Adrenal gland (tissue), 9 donors: ENCODE measurements at regions not wholly inside any gene's neighbourhood (a gene's known extent, or its start where the extent isn't known, plus 50 kb on each side); places are given as distances from the start of the nearest gene placed in this dataset.

Experiments used
- DNase-seq, 7 donors: peaks; one replicate each; pipeline ENCODE4 v3.0.0-alpha.2; 2019 to 2020
- H3K27ac ChIP-seq, 5 donors: fragments of 200-600 bp; sonication (generic) in 4 of 5; 1 replicate in 3 of 5; 2 replicates in 2 of 5; pipeline versions ENCODE4 v1.5.1 to v1.8.0; 2016 to 2020; ENCODE audit warnings: mild to moderate bottlenecking in 1 of 5
- H3K27me3 ChIP-seq: fragments of 200-600 bp; 2 replicates; pipeline ENCODE4 v1.8.0; 2021
- H3K36me3 ChIP-seq, 2 donors: fragments of 200-600 bp; replicated peaks in 1 of 2; 1 replicate in 1 of 2; 2 replicates in 1 of 2; pipeline versions ENCODE4 v1.5.1 to v1.8.0; 2018 to 2022
- H3K4me1 ChIP-seq, 2 donors: fragments of 200-600 bp; replicated peaks in 1 of 2; 1 replicate in 1 of 2; 2 replicates in 1 of 2; pipeline versions ENCODE4 v1.5.1 to v1.8.0; 2018 to 2021
- H3K4me3 ChIP-seq, 4 donors: fragments of 200-600 bp; sonication (generic) in 3 of 4; one replicate each; pipeline ENCODE4 v1.5.1; 2016 to 2018
- H3K9me3 ChIP-seq, 3 donors: fragments of 200-600 bp; sonication (generic) in 1 of 3; replicated peaks in 1 of 3; 1 replicate in 2 of 3; 2 replicates in 1 of 3; pipeline versions ENCODE4 v1.5.1 to v1.8.0; 2016 to 2021
- POLR2A ChIP-seq, 2 donors: fragments of 450-650 bp; IDR thresholded peaks; one replicate each; pipeline ENCODE4 v1.6.1; 2017; ENCODE audit warnings: antibody characterized with exemption in 2 of 2, mild to moderate bottlenecking in 2 of 2, moderate library complexity in 1 of 2
- WGBS, 4 donors: extraction: QIAGEN DNeasy Blood & Tissue Kit in 2 of 4; methylation state at CpG; one replicate each; pipeline versions ENCODE4 v1.1.5 to v1.1.7; 2013 to 2017; 5-methylcytosine and 5-hydroxymethylcytosine counted together
- intact Hi-C, 2 donors: fragments of 100-400 bp; cut with DNase I; formaldehyde crosslinking; loops; one replicate each; pipeline versions ENCODE4 v1.14.1 to v1.15.0; 2022 to 2023
- TF ChIP-seq, protein P1 (sequence below), 6 experiments: fragments of 450-650 bp in 4 of 6; fragments of 200-600 bp in 2 of 6; sonication (generic) in 1 of 6; IDR thresholded peaks; 1 replicate in 5 of 6; 2 replicates in 1 of 6; pipeline versions ENCODE4 v1.5.1 to v1.8.0; 2016 to 2021; ENCODE audit warnings: antibody characterized with exemption in 6 of 6, mild to moderate bottlenecking in 2 of 6, moderate library complexity in 1 of 6
- donor health status: healthy with polysubstance abuse.
- donor health status: Bipolar disorder and iron deficiency.
- donor health status: DM: yes; HTN: yes; CAD: no.
- donor health status: DM: no; HTN: no; CAD: no.
- donor health status: DM: no; HTN: no; CAD: no.

DNA sequence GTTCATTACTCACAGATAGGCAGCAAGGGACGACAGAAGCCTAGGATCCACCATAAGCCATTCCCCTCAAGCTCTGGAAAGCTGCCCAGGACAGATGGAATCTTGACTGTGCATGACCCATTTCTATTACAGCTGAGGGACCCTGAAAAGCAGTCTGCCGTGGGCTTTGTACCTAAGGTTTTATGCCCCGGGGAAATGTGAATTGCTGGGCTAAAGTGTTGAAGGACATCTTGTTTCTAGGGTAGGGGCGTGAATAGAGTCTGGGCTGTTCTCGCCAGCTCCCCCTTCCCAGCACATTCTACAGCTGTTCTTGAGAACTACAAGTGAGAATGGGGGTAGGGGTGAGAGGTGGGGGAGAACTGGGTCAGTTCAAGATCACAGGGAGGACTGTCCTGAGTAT lies 53.6 kb upstream of the TMTC4 start:
- intact Hi-C loops = no loop called here
- no peak for DNase-seq
- Histone ChIP-seq H3K9me3 (no peaks in the 10 kb centered on the region), H3K4me3 (no peak overlapping the region), H3K4me1 (no peaks in the 10 kb centered on the region), H3K36me3 (no peaks in the 10 kb centered on the region), H3K27me3 (no peaks in the 10 kb centered on the region), H3K27ac (no peak overlapping the region)
- 83 to 90% (median 86%) methylated on average over 5 of the region's 5 CpGs for WGBS, 4 donors
- TF ChIP-seq, protein P1, sequence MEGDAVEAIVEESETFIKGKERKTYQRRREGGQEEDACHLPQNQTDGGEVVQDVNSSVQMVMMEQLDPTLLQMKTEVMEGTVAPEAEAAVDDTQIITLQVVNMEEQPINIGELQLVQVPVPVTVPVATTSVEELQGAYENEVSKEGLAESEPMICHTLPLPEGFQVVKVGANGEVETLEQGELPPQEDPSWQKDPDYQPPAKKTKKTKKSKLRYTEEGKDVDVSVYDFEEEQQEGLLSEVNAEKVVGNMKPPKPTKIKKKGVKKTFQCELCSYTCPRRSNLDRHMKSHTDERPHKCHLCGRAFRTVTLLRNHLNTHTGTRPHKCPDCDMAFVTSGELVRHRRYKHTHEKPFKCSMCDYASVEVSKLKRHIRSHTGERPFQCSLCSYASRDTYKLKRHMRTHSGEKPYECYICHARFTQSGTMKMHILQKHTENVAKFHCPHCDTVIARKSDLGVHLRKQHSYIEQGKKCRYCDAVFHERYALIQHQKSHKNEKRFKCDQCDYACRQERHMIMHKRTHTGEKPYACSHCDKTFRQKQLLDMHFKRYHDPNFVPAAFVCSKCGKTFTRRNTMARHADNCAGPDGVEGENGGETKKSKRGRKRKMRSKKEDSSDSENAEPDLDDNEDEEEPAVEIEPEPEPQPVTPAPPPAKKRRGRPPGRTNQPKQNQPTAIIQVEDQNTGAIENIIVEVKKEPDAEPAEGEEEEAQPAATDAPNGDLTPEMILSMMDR (IDR thresholded peaks at IDR 0.05) = no peak
- TF ChIP-seq POLR2A (IDR thresholded peaks at IDR 0.05) = no peak

DNA sequence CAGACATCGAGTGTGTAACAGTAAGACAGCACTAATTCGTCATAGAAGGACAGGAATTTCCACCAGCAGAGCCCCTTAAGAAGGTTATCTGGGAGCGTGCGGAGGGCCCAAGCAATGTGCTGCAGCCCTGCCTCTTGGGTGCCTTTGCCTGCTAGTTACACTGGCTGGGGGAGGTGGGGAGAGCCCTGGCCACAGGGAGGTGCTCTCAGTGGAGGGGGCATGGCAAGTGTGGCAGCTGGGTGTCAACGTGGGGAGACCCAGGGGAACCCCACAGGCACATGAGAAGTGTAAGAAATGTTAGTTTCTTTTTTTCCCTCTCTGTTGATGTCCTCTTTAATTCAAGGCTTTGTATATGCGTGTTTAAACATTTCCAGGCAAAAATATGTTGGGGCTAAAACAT lies 50.9 kb upstream of the TMTC4 start:
- Histone ChIP-seq H3K9me3 (no peaks in the 10 kb centered on the region), H3K27me3 (no peaks in the 10 kb centered on the region), H3K4me1 (no peaks in the 10 kb centered on the region), H3K4me3 (no peak overlapping the region), H3K27ac (no peak overlapping the region), H3K36me3 (no peaks in the 10 kb centered on the region)
- TF ChIP-seq, protein P1 (IDR thresholded peaks at IDR 0.05) = no peak
- TF ChIP-seq POLR2A (IDR thresholded peaks at IDR 0.05) = no peak
- WGBS, 4 donors = 45 to 63% (median 57%) methylated on average over 6 of the region's 6 CpGs
- no peak for DNase-seq
- intact Hi-C loops = no loop called here

DNA sequence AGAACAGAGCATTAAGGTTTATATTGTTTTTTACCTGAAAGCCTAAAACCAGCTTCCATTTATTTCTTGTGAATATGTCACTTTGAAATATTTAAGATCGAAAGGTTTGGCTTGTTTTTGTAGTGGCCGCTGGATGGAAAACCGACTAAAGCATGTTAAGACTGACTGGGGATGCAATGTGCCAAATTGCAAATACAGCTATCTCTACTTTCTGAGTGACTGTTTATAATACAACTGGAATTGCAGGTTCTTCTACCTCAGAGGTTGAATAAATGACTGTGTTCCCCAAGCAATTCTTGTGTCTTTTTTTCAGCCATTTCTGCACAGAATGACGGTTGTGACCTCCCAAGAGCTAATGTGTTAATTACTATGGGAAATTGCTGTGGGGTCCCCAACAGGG lies 50.0 kb upstream of the TMTC4 start:
- Histone ChIP-seq H3K9me3 (no peaks in the 10 kb centered on the region), H3K36me3 (no peaks in the 10 kb centered on the region), H3K4me3 (no peak overlapping the region), H3K4me1 (no peaks in the 10 kb centered on the region), H3K27me3 (no peaks in the 10 kb centered on the region), H3K27ac (no peak overlapping the region)
- 74 to 97% (median 93%) methylated on average over 4 of the region's 4 CpGs for WGBS, 4 donors
- TF ChIP-seq, protein P1 (IDR thresholded peaks at IDR 0.05) = no peak
- DNase-seq = no peak
- intact Hi-C loops = no loop called here
